ENCODE measurements at regions not wholly inside any gene's neighbourhood (a gene's known extent, or its start where the extent isn't known, plus 50 kb on each side); places are given as distances from the start of the nearest gene placed in this dataset.

- TF ChIP-seq CTCF (IDR thresholded peaks at IDR 0.05) (no peak; the same call in 1 of the 2 replicates), TP53 (CRISPR knock-in tag; IDR thresholded peaks at IDR 0.05) (no peak), TCF7 (CRISPR knock-in tag; IDR thresholded peaks at IDR 0.05; ENCODE audit: low read depth) (no peak), SMAD4 (CRISPR knock-in tag; IDR thresholded peaks at IDR 0.05) (no peak), E2F4 (CRISPR knock-in tag; IDR thresholded peaks at IDR 0.05; ENCODE audit: borderline replicate concordance, low read depth) (no peak), CREB1 (CRISPR knock-in tag; IDR thresholded peaks at IDR 0.05) (no peak), MAX (CRISPR knock-in tag; IDR thresholded peaks at IDR 0.05) (no peak), USF1 (CRISPR knock-in tag; IDR thresholded peaks at IDR 0.05) (no peak), ETV6 (CRISPR knock-in tag; IDR thresholded peaks at IDR 0.05) (no peak), NFYB (CRISPR knock-in tag; conservative IDR thresholded peaks at IDR 0.05; ENCODE audit: low read depth) (no peak)
Observed at GRCh38 chr5:163822548-163822947, 317.1 kb downstream of the MAT2B start.
